ENCODE measurements at regions not wholly inside any gene's neighbourhood (a gene's known extent, or its start where the extent isn't known, plus 50 kb on each side); places are given as distances from the start of the nearest gene placed in this dataset.

- no peak for DNase-seq
These were observed 58.3 kb downstream of the TRIML1 start for GRCh38 chr4:188197566-188197965.

- DNase-seq, result no peak
These were observed 59.9 kb downstream of the TRIML1 start for GRCh38 chr4:188198982-188199792.

- no peak for DNase-seq
These were observed 62.6 kb downstream of the TRIML1 start for GRCh38 chr4:188201851-188202250.

GRCh38 chr4:188206783-188207182 lies 67.5 kb downstream of the TRIML1 start:
- no peak for DNase-seq

GRCh38 chr4:188214861-188215260 lies 75.6 kb downstream of the TRIML1 start:
- no peak for DNase-seq

- no peak for DNase-seq
These were observed 79.2 kb downstream of the TRIML1 start for GRCh38 chr4:188218392-188218791.

GRCh38 chr4:188220006-188220405 lies 80.8 kb downstream of the TRIML1 start:
- DNase-seq, result no peak

GRCh38 chr4:188221090-188221489 lies 81.8 kb downstream of the TRIML1 start:
- DNase-seq, result no peak

GRCh38 chr4:188228279-188228678 lies 89.0 kb downstream of the TRIML1 start:
- no peak for DNase-seq

- no peak for DNase-seq
These were observed 93.2 kb downstream of the TRIML1 start for GRCh38 chr4:188232428-188232827.

- DNase-seq, result no peak
These were observed 102.8 kb downstream of the TRIML1 start for GRCh38 chr4:188242041-188242440.

GRCh38 chr4:188245651-188246050 lies 106.4 kb downstream of the TRIML1 start:
- DNase-seq, result no peak

- DNase-seq, result no peak
These were observed 107.2 kb downstream of the TRIML1 start for GRCh38 chr4:188246488-188246887.

- no peak for DNase-seq
These were observed 115.0 kb downstream of the TRIML1 start for GRCh38 chr4:188254211-188254610.

GRCh38 chr4:188262464-188262863 lies 123.2 kb downstream of the TRIML1 start:
- DNase-seq, result no peak

- no peak for DNase-seq
These were observed 124.1 kb downstream of the TRIML1 start for GRCh38 chr4:188263321-188263720.

- no peak for DNase-seq
These were observed 127.1 kb downstream of the TRIML1 start for GRCh38 chr4:188266386-188266785.

GRCh38 chr4:188268131-188268908 lies 129.1 kb downstream of the TRIML1 start:
- no peak for DNase-seq

GRCh38 chr4:188270273-188271069 lies 131.2 kb downstream of the TRIML1 start:
- DNase-seq, result no peak

- no peak for DNase-seq
These were observed 136.4 kb downstream of the TRIML1 start for GRCh38 chr4:188275686-188276085.

GRCh38 chr4:188279184-188279583 lies 139.9 kb downstream of the TRIML1 start:
- no peak for DNase-seq

GRCh38 chr4:188282471-188283232 lies 143.4 kb downstream of the TRIML1 start:
- no peak for DNase-seq
